ENCODE measurements at regions not wholly inside any gene's neighbourhood (a gene's known extent, or its start where the extent isn't known, plus 50 kb on each side); places are given as distances from the start of the nearest gene placed in this dataset.

DNA sequence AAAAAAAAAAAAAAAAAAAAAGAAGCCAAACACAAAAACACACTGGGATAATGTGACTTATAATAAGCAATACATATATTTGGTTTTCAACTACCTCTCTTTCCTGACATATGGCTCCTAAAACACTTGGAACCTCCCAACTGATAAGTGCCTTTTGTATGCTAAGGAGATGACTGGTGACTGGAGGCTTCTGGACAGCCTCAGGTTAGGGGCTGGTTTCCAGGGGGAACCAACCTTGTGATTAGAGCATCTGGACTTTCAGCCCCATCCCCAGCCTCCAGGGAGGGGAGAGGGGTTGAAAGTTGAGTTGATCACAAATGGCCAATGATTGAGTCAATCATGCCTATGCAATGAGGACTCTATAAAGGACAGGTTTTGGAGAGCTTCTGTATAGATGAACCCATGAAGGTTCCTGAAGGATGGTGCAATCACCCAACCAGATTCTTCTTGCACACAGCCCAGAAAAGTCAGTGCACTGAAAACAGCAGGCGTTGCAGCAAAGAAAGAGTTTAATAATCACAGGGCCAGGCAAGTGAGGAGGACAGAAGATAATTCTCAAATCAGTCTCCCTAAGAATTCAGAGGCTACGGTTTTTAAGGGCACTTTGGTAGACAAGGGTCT lies 276.7 kb downstream of the AUH start:
- TF ChIP-seq, protein P1, sequence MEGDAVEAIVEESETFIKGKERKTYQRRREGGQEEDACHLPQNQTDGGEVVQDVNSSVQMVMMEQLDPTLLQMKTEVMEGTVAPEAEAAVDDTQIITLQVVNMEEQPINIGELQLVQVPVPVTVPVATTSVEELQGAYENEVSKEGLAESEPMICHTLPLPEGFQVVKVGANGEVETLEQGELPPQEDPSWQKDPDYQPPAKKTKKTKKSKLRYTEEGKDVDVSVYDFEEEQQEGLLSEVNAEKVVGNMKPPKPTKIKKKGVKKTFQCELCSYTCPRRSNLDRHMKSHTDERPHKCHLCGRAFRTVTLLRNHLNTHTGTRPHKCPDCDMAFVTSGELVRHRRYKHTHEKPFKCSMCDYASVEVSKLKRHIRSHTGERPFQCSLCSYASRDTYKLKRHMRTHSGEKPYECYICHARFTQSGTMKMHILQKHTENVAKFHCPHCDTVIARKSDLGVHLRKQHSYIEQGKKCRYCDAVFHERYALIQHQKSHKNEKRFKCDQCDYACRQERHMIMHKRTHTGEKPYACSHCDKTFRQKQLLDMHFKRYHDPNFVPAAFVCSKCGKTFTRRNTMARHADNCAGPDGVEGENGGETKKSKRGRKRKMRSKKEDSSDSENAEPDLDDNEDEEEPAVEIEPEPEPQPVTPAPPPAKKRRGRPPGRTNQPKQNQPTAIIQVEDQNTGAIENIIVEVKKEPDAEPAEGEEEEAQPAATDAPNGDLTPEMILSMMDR (IDR thresholded peaks at IDR 0.05), result no peak
- no peak for TF ChIP-seq ZFX (IDR thresholded peaks at IDR 0.05; ENCODE audit: borderline replicate concordance)

Data from 22Rv1 (cell line).